ENCODE measurements at regions not wholly inside any gene's neighbourhood (a gene's known extent, or its start where the extent isn't known, plus 50 kb on each side); places are given as distances from the start of the nearest gene placed in this dataset.

GRCh38 chr10:21032587-21033319 is 135.6 kb upstream of the NEBL start:
- POLR2A ChIA-PET: no interaction called here
- in situ Hi-C loops (cut with HindIII; ENCODE audit: low pct_unique_long_range_greater_than_20kb, low sequenced_read_pairs): no loop called here

GRCh38 chr10:21031232-21031795 is 134.2 kb upstream of the NEBL start:
- no peak for ATAC-seq
- TF ChIP-seq SIN3A (IDR thresholded peaks at IDR 0.05; ENCODE audit: borderline replicate concordance, insufficient read depth, low read depth, low read length) (no peak), CTCF (IDR thresholded peaks at IDR 0.05) (no peak), TCF7L2 (IDR thresholded peaks at IDR 0.05; ENCODE audit: low read depth, low read length) (no peak), REST (IDR thresholded peaks at IDR 0.05; ENCODE audit: insufficient read depth in 1 of 2, low read depth in 2 of 2, low read length in 1 of 2) (no peak), POLR2AphosphoS5 (IDR thresholded peaks at IDR 0.05; ENCODE audit: low read depth, low read length) (no peak)
- in situ Hi-C loops (cut with HindIII; ENCODE audit: low pct_unique_long_range_greater_than_20kb, low sequenced_read_pairs): no loop called here
- H3K9me3 ChIP-seq (ENCODE audit: control insufficient read depth, insufficient read depth, low read depth, low read length): no peaks in the 10 kb centered on the region
- ChIA-PET POLR2A (no interaction called here), CTCF (interaction anchor here (0.6 kb wide), 1 partner anchor 12 kb away, joined by 8 read pairs; no protein-coding TSS in a partner anchor)
- H3K27ac ChIP-seq (ENCODE audit: low read length): no peak overlapping the region
- BruUV-seq (replicated peaks): no TSS peak
- no peak overlapping the region for H3K4me3 ChIP-seq (ENCODE audit: low read depth in 2 of 2, low read length in 2 of 2)
- H3K4me1 ChIP-seq (ENCODE audit: control insufficient read depth, insufficient read depth, low read length): no peaks in the 10 kb centered on the region
- no peaks in the 10 kb centered on the region for H3K27me3 ChIP-seq (ENCODE audit: control insufficient read depth, insufficient read depth, low read length)
- no peaks in the 10 kb centered on the region for H3K36me3 ChIP-seq (ENCODE audit: control insufficient read depth, insufficient read depth, low read length)
- intact Hi-C loops (cut with micrococcal nuclease; ENCODE audit: unreplicated experiment): no loop called here
- no peak for DNase-seq (ENCODE audit: low read depth, low spot score)

More at GRCh38 chr10:21032587-21033319, 135.6 kb upstream of the NEBL start:
- intact Hi-C loops (cut with micrococcal nuclease; ENCODE audit: unreplicated experiment): no loop called here
- Histone ChIP-seq H3K27ac (ENCODE audit: low read length) (no peak overlapping the region), H3K9me3 (ENCODE audit: control insufficient read depth, insufficient read depth, low read depth, low read length) (no peaks in the 10 kb centered on the region), H3K36me3 (ENCODE audit: control insufficient read depth, insufficient read depth, low read length) (no peaks in the 10 kb centered on the region), H3K4me3 (ENCODE audit: low read depth in 2 of 2, low read length in 2 of 2) (no peak overlapping the region), H3K27me3 (ENCODE audit: control insufficient read depth, insufficient read depth, low read length) (no peaks in the 10 kb centered on the region), H3K4me1 (ENCODE audit: control insufficient read depth, insufficient read depth, low read length) (no peaks in the 10 kb centered on the region)
- TF ChIP-seq TCF7L2 (IDR thresholded peaks at IDR 0.05; ENCODE audit: low read depth, low read length) (no peak), SIN3A (IDR thresholded peaks at IDR 0.05; ENCODE audit: borderline replicate concordance, insufficient read depth, low read depth, low read length) (no peak), REST (IDR thresholded peaks at IDR 0.05; ENCODE audit: insufficient read depth in 1 of 2, low read depth in 2 of 2, low read length in 1 of 2) (no peak), POLR2AphosphoS5 (IDR thresholded peaks at IDR 0.05; ENCODE audit: low read depth, low read length) (no peak), CTCF (IDR thresholded peaks at IDR 0.05) (no peak)
- CTCF ChIA-PET: no interaction called here
- ATAC-seq: no peak
- BruUV-seq (replicated peaks): TSS peak; percentile 17
- DNase-seq (ENCODE audit: low read depth, low spot score): no peak
